ENCODE measurements at regions not wholly inside any gene's neighbourhood (a gene's known extent, or its start where the extent isn't known, plus 50 kb on each side); places are given as distances from the start of the nearest gene placed in this dataset.

- TF ChIP-seq CTCF (tag by site-specific recombination; IDR thresholded peaks at IDR 0.05) (no peak), ZNF24 (tag by site-specific recombination; IDR thresholded peaks at IDR 0.05) (no peak), ZNF114 (tag by site-specific recombination; IDR thresholded peaks at IDR 0.05) (no peak)
Measured at GRCh38 chr5:173781432-173781815, 106.7 kb upstream of the CPEB4 start.

Measured in HEK293 (cell line).